GM20000 (cell line): ENCODE measurements at regions not wholly inside any gene's neighbourhood (a gene's known extent, or its start where the extent isn't known, plus 50 kb on each side); places are given as distances from the start of the nearest gene placed in this dataset.

Experiments
- DNase-seq: peaks from one replicate; pipeline ENCODE4 v3.0.0; 2012; ENCODE audit warnings: low spot score
- CTCF ChIP-seq: IDR thresholded peaks from 2 replicates; pipeline ENCODE4 v1.5.1; 2012; ENCODE audit warnings: mild to moderate bottlenecking, control low read depth; ENCODE audit errors: extremely low read depth, missing control alignments

- no peak for TF ChIP-seq CTCF
- DNase-seq, result no peak
Observed at GRCh38 chr2:234330902-234331301, 166.0 kb downstream of the ARL4C start.

GRCh38 chr2:234329202-234329960 lies 167.5 kb downstream of the ARL4C start:
- DNase-seq, result no peak
- no peak for TF ChIP-seq CTCF

- TF ChIP-seq CTCF, result no peak
- no peak for DNase-seq
Observed at GRCh38 chr2:234328444-234328990, 168.4 kb downstream of the ARL4C start.

DNA sequence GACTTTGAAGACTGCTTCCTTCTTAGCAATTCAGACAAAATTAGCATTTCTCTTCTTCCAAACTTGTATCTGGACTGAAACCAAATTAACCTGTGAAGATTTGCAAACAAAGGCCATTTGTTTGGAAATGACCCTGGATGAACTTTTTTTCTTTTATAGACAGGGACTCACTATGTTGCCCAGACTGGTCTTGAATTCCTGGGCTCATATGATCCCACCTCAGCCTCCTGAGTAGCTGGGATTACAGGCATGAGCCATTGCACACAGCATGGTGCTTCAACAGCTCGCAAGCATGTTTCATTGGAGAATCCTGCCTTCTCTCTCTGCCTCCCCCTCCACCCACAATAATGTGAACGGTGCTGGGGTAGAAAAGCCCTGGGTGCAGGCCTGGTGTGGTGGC lies 170.2 kb downstream of the ARL4C start:
- DNase-seq, result no peak
- TF ChIP-seq CTCF, result no peak

DNA sequence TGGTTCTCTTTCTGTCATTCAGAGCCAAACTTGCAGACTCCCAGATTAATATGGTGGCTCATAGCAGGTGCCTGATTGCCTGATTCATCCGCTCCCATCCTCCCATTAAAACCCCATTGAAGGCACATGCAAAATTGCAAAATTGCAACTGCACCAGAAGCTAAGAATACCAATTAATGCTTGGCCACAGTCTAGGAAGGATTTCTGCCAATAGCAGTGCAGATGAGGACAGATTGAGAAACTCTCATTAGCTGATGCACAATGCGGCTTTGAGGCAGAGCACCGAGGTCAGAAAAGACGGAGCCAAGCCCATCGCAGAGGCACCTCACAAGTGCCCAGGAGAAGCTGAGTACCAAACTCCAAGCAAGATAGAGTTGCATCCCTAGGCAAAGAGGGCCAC lies 172.8 kb downstream of the ARL4C start:
- TF ChIP-seq CTCF, result no peak
- DNase-seq, result no peak

DNA sequence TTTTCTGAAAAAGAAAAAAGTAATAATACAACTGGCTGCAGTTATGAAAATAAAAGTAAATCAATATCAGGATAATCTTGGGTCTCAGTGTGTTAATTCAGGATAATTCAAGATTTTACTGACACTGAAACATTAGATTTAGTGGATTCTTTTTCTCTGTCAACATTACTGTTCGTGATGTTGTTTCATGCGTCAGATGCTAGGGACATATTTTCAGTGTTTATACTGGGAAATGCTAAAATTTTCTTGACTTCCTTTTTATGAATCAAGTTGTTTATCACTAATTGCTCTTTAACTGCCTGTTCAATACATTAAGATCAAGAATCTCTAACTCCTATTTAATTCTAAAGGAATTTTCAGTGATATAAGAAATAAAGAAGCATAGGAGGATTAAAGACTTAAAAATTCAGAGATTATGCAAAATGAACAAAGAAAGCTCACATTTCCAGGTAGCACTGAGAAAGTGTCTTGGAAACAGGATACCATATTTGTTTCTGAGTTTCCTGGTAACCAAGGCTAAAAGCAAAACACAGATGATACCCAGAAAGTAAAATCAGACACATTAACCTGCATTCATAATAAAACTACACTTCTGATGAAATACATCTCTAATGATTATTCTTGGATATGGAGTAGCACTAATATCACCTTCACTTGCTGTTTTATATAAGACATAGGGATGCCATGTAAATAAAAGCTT lies 174.0 kb downstream of the ARL4C start:
- DNase-seq, result no peak
- no peak for TF ChIP-seq CTCF

- no peak for TF ChIP-seq CTCF
- no peak for DNase-seq
Observed at GRCh38 chr2:234320066-234320465, 176.8 kb downstream of the ARL4C start.
